ENCODE measurements at regions not wholly inside any gene's neighbourhood (a gene's known extent, or its start where the extent isn't known, plus 50 kb on each side); places are given as distances from the start of the nearest gene placed in this dataset.

DNA sequence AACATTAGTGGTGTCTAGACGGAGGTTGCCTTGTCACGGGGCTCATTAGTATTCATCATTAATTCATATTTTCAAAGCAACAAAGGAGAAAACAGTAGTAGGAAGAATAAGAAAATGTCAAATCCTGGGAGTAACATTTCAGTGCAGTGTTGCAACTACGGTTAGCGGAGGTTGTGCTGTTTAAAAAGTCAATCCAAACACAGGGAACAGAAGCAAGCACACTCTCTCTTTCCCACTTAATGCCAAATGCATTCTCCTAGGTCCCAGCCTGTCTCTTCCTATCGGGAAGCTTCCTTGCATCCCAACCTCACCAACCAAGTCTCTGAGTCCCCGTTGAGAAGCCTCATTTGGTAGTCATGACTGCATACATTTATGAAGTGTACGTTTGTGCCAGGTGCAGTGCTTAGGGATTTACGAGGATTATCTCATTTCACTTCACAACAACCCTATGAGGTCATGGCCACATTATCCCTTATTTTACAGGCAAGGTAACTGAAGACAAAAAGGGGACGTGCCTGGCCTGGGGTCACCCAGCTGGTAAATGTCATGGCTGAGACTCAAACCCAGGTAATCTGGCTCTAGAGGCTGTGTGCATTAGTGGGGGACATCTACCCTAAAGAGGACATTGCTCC lies 283.6 kb upstream of the SALL1 start:
- H2BK15ac ChIP-seq (ENCODE audit: low read depth, low read length): no peak overlapping the region
- no peak overlapping the region for H3K4ac ChIP-seq (ENCODE audit: low read depth, low read length)
- peaks cover 2% of the 10 kb centered on the region for H3K9me1 ChIP-seq (ENCODE audit: insufficient read depth, low read length)
- H2BK20ac ChIP-seq (ENCODE audit: low read depth, low read length): no peak overlapping the region
- H4K5ac ChIP-seq (ENCODE audit: low read depth, low read length): no peak overlapping the region
- dilution Hi-C loops (cut with HindIII; ENCODE audit: low sequenced_read_pairs, unreplicated experiment) (no loop called here), in situ Hi-C loops (cut with MboI; ENCODE audit: low sequenced_read_pairs) (no loop called here), intact Hi-C loops (cut with micrococcal nuclease) (loop anchor here (5.0 kb wide), 1 partner anchor 123 kb away; no protein-coding TSS in a partner anchor)
- H3K9me3 ChIP-seq (ENCODE audit: control insufficient read depth, insufficient read depth, low read length): no peaks in the 10 kb centered on the region
- no peak for DNase-seq
- ATAC-seq (ENCODE audit: low read depth): no peak
- no peak overlapping the region for H4K8ac ChIP-seq (ENCODE audit: low read depth in 2 of 2, low read length in 2 of 2)
- H3K4me3 ChIP-seq (ENCODE audit: insufficient read depth, low read depth, low read length): no peak overlapping the region
- no peak overlapping the region for H3K14ac ChIP-seq (replicated peaks; ENCODE audit: low read depth, low read length)
- no peaks in the 10 kb centered on the region; the same call in 1 of the 2 replicates for H3K27me3 ChIP-seq (ENCODE audit: control insufficient read depth, insufficient read depth, low read length)
- peaks cover 5% of the 10 kb centered on the region; the same call in 1 of the 2 replicates for H3K4me1 ChIP-seq (ENCODE audit: control insufficient read depth, insufficient read depth, low read length)
- H3K36me3 ChIP-seq (ENCODE audit: control insufficient read depth, insufficient read depth, low read length): no peaks in the 10 kb centered on the region
- WGBS, 2 experiments (ENCODE audit: extremely low coverage in 2 of 2, insufficient read length in 1 of 2): no CpG with 5 or more reads among the region's 9 CpGs
- no peak overlapping the region for H2AFZ ChIP-seq (replicated peaks; ENCODE audit: low read length, poor library complexity)
- no peak overlapping the region for H3K23ac ChIP-seq (ENCODE audit: low read depth, low read length)
- BruUV-seq (replicated peaks): no TSS peak
- H3K9ac ChIP-seq (ENCODE audit: low read depth, low read length): no peak overlapping the region
- POLR2A ChIA-PET (ENCODE audit: unreplicated experiment): no interaction called here
- no peaks in the 10 kb centered on the region for H4K20me1 ChIP-seq (ENCODE audit: insufficient read depth, low read length)
- H2BK5ac ChIP-seq (ENCODE audit: low read depth, low read length, poor library complexity, severe bottlenecking): no peak overlapping the region
- H2AK9ac ChIP-seq (replicated peaks; ENCODE audit: low read depth, low read length, poor library complexity): no peak overlapping the region
- TF ChIP-seq CHD1 (IDR thresholded peaks at IDR 0.05; ENCODE audit: low read depth, low read length): no peak
- no peak for TF ChIP-seq MAZ (IDR thresholded peaks at IDR 0.05; ENCODE audit: borderline replicate concordance, low read depth, low read length)
- TF ChIP-seq RAD21 (IDR thresholded peaks at IDR 0.05; ENCODE audit: low read length): no peak
- no peak overlapping the region for H4K91ac ChIP-seq (ENCODE audit: insufficient read depth, low read depth, low read length)
- H3K79me1 ChIP-seq (ENCODE audit: low read depth in 1 of 2, low read length in 2 of 2): no peaks in the 10 kb centered on the region
- H2AK5ac ChIP-seq (ENCODE audit: low read depth, low read length): no peak overlapping the region
- no peak overlapping the region for H3K27ac ChIP-seq (ENCODE audit: insufficient read depth, low read length)
- H3K56ac ChIP-seq (ENCODE audit: extremely low read depth, insufficient read depth, low read length): no peak overlapping the region
- CTCF ChIA-PET: interaction anchor here (0.6 kb wide), 1 partner anchor 447 kb away, joined by 3 read pairs; no protein-coding TSS in a partner anchor
- no peak overlapping the region for H3K18ac ChIP-seq (ENCODE audit: low read depth, low read length)
- no peak overlapping the region for H2BK120ac ChIP-seq (ENCODE audit: low read depth, low read length)
- H3K4me2 ChIP-seq (ENCODE audit: low read depth, low read length): no peak overlapping the region

All from IMR-90 (cell line).